Neural crest cell (in vitro differentiated cells): ENCODE measurements at regions not wholly inside any gene's neighbourhood (a gene's known extent, or its start where the extent isn't known, plus 50 kb on each side); places are given as distances from the start of the nearest gene placed in this dataset.
"Not testable (repeated sequence)": the region's sequence is repeated elsewhere in the genome, so short reads cannot be mapped to it uniquely, and the experiment has no call there.

Experiments
- DNase-seq: peaks from one replicate; pipeline ENCODE4 v3.0.0; 2021; ENCODE audit warnings: low read depth, mixed read lengths, low spot score
- H3K27ac Mint-ChIP-seq: one replicate; pipeline ENCODE4 v1.8.0; 2021; ENCODE audit warnings: mild to moderate bottlenecking, mixed read lengths; ENCODE audit not compliant: unreplicated experiment
- H3K27me3 Mint-ChIP-seq: 2 replicates; pipeline ENCODE4 v1.8.0; 2021; ENCODE audit warnings: low read depth, mild to moderate bottlenecking, mixed read lengths
- H3K36me3 Mint-ChIP-seq: 2 replicates; pipeline ENCODE4 v1.8.0; 2021; ENCODE audit warnings: low read depth, mild to moderate bottlenecking, mixed read lengths
- H3K4me1 Mint-ChIP-seq: 2 replicates; pipeline ENCODE4 v1.8.0; 2021; ENCODE audit warnings: mixed read lengths
- H3K4me3 Mint-ChIP-seq: one replicate; pipeline ENCODE4 v1.8.0; 2021; ENCODE audit warnings: mild to moderate bottlenecking, mixed read lengths
- H3K9me3 Mint-ChIP-seq: 2 replicates; pipeline ENCODE4 v1.8.0; 2021; ENCODE audit warnings: mixed read lengths
- TF ChIP-seq, protein P1 (sequence below): fragments of 200-600 bp; sonication (generic); conservative IDR thresholded peaks from 2 replicates; pipeline ENCODE4 v1.5.0; 2021; ENCODE audit warnings: antibody characterized with exemption, mild to moderate bottlenecking

DNA sequence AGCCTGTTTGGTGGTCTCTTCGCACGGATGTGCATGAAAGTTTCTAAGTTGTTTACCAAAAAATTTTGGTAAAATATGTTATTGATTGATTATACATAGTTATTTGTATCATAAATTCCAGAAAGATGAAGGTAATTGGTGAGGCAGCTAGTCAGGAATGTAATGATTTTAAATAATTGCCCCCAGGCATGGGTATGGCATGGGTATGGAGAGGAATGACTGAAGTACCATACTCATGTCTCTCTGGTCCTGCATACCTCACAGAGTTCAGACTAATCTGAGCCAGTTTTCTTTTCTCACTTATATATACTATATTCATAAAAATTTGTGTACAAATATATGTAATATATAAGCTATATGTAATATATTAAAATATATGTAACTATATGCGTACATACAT, 329.0 kb upstream of the TECRL start:
- Mint-ChIP-seq H3K4me3 (no peak overlapping the region), H3K4me1 (no peaks in the 10 kb centered on the region), H3K36me3 (no peaks in the 10 kb centered on the region), H3K27ac (no peak overlapping the region), H3K9me3 (no peaks in the 10 kb centered on the region), H3K27me3 (no peaks in the 10 kb centered on the region)
- TF ChIP-seq, protein P1, sequence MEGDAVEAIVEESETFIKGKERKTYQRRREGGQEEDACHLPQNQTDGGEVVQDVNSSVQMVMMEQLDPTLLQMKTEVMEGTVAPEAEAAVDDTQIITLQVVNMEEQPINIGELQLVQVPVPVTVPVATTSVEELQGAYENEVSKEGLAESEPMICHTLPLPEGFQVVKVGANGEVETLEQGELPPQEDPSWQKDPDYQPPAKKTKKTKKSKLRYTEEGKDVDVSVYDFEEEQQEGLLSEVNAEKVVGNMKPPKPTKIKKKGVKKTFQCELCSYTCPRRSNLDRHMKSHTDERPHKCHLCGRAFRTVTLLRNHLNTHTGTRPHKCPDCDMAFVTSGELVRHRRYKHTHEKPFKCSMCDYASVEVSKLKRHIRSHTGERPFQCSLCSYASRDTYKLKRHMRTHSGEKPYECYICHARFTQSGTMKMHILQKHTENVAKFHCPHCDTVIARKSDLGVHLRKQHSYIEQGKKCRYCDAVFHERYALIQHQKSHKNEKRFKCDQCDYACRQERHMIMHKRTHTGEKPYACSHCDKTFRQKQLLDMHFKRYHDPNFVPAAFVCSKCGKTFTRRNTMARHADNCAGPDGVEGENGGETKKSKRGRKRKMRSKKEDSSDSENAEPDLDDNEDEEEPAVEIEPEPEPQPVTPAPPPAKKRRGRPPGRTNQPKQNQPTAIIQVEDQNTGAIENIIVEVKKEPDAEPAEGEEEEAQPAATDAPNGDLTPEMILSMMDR, result no peak
- no peak for DNase-seq

DNA sequence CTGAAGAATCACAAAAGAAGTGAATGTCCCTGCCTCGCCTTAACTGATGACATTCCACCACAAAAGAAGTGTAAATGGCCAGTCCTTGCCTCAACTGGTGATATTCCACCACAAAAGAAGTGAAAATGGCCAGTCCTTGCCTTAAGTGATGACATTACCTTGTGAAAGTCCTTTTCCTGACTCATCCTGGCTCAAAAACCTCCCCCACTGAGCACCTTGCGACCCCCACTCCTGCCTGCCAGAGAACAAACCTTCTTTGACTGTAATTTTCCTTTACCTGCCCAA, 328.5 kb upstream of the TECRL start:
- not testable (repeated sequence) for H3K4me1 Mint-ChIP-seq, H3K9me3 Mint-ChIP-seq, H3K4me3 Mint-ChIP-seq, H3K27me3 Mint-ChIP-seq, H3K36me3 Mint-ChIP-seq, H3K27ac Mint-ChIP-seq, DNase-seq

DNA sequence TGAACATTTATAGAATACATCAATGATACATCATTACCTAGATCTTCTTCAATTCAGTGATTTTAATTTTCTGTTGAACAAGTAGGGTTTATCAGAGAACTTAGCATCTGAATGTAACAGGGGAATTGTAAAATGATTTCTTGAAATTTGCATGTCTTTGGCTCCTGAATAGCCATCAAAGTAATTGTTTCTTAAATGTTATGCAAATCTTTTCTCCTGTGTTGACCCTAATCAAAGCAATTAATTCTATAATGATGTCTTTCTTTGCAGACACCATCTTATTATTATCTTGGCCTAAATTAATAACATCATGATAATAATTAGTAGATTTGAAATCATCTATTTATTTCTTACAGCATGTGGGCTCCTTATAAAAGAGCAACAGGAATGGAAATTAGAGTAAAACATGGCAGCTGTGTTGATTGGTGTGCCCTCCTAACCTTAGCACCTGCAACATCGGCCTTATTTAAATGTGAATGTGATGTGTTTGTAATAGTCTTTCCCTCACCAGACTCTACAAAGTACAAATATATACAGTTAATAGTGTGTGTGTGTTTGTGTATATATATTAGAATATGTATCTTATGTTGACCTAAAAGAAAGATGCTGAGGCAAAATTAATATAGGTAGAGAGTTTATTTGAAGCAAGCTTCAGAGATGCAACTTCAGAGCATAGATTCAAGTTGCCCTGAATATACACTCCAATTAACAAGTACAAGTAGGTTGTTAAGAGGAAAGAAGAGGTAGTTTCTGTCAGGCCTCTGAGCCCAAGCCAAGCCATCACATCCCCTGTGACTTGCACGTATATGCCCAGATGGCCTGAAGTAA, 328.0 kb upstream of the TECRL start:
- Mint-ChIP-seq H3K36me3 (no peaks in the 10 kb centered on the region), H3K9me3 (peaks cover 3% of the 10 kb centered on the region), H3K27me3 (no peaks in the 10 kb centered on the region), H3K27ac (no peak overlapping the region), H3K4me1 (no peaks in the 10 kb centered on the region), H3K4me3 (no peak overlapping the region)
- DNase-seq, result no peak
- TF ChIP-seq, protein P1, result no peak

DNA sequence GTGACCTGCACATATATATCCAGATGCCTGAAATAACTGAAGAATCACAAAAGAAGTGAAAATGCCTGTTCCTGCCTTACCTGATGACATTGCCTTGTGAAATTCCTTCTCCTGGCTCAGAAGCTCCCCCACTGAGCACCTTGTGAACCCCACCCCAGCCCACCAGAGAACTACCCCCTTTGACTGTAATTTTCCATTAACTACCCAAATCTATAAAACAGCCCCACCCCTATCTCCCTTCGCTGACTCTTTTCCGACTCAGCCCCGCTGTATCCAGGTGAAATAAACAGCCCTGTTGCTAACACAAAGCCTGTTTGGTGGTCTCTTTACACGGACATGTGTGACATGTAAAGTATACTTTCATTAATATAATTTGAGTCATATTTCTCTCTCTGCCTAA, 320.3 kb upstream of the TECRL start:
- Mint-ChIP-seq H3K9me3 (peaks cover 13% of the 10 kb centered on the region), H3K27ac (no peak overlapping the region), H3K4me3 (no peak overlapping the region), H3K27me3 (no peaks in the 10 kb centered on the region), H3K36me3 (no peaks in the 10 kb centered on the region), H3K4me1 (no peaks in the 10 kb centered on the region)
- TF ChIP-seq, protein P1, result no peak
- DNase-seq, result no peak

DNA sequence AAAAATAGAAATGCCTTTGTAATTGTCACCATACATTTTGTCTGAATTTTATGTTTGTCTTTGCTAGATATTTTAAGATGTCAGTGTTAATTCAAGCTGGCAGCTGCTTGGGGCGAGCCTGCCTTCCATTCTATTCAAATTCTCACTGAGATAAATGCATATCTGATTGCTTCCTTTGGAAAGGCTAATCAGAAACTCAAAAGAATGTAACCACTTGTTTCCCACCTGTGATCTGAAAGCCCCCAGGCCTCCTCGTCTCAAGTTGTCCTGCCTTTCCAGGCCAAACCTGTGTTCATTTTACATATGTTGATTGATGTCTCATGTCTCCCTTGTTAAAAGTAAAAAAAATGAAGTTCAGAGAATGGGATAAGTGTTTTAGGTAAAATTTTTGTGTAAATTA, 318.7 kb upstream of the TECRL start:
- Mint-ChIP-seq H3K36me3 (no peaks in the 10 kb centered on the region), H3K27ac (no peak overlapping the region), H3K9me3 (peaks cover 13% of the 10 kb centered on the region), H3K4me3 (no peak overlapping the region), H3K4me1 (no peaks in the 10 kb centered on the region), H3K27me3 (no peaks in the 10 kb centered on the region)
- TF ChIP-seq, protein P1, result no peak
- no peak for DNase-seq

DNA sequence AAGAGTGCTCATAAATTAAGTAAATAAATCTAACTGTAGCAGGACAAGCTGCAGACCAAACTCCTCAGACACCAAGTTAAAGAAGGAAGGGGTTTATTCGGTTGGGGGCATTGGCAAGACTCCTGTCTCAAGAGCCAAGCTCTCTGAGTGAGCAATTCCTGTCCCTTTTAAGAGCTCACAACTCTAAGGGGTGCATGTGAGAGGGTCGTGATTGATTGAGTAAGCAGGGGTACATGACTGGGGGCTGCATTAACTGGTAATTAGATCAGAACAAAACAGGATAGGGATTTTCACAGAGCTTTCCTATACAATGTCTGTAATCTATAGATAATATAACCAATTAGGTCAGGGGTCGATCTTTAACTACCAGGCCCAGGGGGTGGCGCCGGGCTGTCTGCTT, 318.1 kb upstream of the TECRL start:
- H3K36me3 Mint-ChIP-seq, result not testable (repeated sequence)

More for the DNA sequence above, 318.1 kb upstream of the TECRL start:
- H3K27ac Mint-ChIP-seq, DNase-seq, H3K4me3 Mint-ChIP-seq, H3K27me3 Mint-ChIP-seq, H3K4me1 Mint-ChIP-seq: not testable (repeated sequence)
- H3K9me3 Mint-ChIP-seq, result peaks cover 10% of the 10 kb centered on the region
